NCI-H1048 (cell line): ENCODE measurements at regions not wholly inside any gene's neighbourhood (a gene's known extent, or its start where the extent isn't known, plus 50 kb on each side); places are given as distances from the start of the nearest gene placed in this dataset.
"Not testable (repeated sequence)": the region's sequence is repeated elsewhere in the genome, so short reads cannot be mapped to it uniquely, and the experiment has no call there.

Experiments used
- DNase-seq: peaks from one replicate; lab custom pipeline; 2025; lab: John Stamatoyannopoulos, UW

DNA sequence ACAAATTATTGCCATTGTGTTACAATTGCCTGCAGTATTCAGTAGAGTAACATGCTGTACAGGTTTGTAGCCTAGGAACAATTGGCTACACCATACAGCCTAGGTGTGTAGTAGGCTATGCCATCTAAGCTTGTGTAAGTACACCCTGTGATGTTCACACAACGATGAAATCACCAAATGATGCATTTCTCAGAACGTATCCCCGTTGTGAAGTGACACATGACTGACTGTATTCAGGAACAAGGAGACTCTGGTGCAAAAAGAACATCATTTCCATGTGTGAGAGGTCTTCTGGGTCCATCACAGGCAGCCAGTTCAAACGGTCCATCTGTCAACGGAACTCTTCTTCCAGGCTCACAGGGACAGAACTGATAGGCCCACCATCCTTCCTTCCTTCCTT, 263.7 kb downstream of the ANAPC1 start:
- no peak for DNase-seq

GRCh38 chr2:111622859-111623258, 261.1 kb downstream of the ANAPC1 start:
- no peak for DNase-seq

DNA sequence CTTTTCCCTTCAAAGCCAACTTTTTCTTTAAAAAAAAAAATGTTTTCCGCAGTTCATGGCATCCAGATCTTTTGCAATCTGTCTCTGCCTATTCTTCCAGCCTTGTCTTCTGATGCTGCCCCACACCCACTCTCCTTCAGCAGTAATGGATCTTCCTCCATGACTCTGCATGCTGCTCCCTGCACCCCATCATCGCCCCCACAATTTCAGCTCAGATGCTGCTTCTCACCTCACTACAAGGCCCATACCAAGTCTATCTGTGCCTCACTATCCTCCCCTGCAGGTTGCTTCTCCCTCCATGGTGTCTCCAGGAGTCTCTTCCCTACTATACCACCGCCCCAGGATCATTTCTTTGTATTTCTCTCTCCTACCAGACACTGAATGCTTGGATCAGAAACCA, 260.6 kb downstream of the ANAPC1 start:
- DNase-seq, result no peak

DNA sequence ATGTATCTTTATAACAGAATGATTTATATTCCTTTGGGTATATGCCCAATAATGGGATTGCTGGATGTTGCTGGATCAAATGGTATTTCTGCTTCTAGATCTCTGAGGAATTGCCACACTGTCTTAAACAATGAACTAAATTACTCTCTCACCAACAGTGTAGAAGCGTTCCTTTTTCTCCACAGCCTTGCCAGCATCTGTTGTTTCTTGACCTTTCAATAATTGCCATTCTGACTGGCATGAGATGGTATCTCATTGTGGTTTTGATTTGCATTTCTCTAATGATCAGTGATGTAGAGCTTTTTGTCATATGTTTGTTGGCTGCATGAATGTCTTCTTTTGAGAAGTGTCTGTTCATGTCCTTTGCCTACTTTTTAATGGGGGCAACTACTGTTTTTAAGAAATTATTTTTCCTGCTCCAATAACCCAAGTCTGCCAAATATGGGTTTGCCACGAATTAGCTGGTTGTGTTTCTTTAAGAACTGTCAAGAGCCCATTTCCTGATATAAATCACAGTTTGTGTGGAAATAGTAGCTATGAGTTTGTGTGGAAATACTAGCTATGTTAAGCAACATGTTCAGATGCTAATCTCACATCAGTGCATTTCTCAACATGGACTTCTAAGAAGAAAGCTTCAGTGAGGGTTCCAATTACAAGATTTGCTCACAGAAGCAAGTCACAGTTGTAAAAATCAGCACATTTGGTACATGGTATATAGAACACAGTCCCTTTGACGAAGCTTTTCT, 259.4 kb downstream of the ANAPC1 start:
- DNase-seq, result no peak

DNA sequence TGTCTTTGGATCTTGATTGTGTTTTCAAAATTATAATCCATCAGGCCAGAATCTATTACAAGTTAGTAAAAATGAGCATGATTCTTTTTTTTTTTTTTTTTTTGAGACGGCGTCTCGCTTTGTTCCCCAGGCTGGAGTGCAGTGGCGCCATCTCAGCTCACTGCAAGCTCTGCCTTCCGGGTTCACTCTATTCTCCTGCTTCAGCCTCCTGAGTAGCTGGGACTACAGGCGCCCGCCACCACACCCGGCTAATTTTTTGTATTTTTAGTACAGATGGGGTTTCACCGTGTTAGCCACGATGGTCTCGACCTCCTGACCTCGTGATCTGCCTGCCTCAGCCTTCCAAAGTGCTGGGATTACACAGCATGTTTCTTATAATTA, 258.8 kb downstream of the ANAPC1 start:
- DNase-seq, result not testable (repeated sequence)

DNA sequence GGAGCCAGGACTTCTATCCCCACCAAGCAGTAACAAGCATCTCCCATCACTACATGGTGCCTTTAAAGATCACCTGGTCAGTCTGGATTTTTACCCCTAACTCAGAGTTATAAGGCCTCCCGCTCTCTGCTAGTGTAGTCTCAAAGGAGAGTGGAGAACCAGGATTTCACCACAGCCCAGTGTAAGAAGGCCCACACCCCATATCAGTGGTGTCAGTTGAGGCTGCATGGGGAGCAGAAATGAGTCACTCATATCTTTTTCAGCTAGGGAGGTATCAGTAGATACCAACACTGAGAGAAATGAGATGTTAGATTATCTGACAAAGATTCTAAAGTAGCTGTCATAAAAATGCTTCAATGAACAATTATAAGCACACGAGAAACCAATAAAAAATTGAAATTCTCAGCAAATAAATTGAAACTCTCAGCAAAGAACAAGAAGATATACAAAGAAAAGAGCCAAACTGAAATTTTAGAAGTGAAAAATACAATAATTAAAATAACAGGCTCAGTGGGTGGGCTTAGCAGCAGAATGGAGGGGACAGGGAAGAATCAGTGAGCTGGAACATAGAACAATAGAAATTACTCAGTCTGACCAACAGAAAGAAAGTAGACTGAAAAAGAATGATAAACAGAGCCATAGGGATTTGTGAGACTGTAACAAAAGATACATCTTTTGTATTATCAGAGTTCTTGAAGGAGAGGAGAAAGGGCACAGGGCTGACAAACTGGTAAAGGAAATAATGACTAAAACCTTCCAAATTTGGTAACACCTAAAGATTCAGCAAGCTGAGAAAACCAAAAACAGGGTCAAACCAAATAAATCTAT, 257.7 kb downstream of the ANAPC1 start:
- DNase-seq, result no peak

DNA sequence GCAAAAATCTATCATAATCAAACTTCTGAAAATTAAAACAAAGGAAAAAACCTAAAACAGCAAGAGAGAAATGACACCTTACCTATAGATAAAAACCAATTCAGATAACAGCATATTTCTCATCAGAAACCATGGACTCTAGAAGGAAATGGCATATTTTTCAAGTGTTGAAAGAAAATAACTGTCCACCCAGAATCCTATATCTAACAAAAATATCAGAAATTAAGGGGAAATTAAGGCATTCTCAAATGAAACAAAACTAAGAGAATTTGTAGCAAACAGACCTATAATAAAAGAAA, 257.2 kb downstream of the ANAPC1 start:
- no peak for DNase-seq

- no peak for DNase-seq
Observed at GRCh38 chr2:111627256-111627655, 256.7 kb downstream of the ANAPC1 start.

DNA sequence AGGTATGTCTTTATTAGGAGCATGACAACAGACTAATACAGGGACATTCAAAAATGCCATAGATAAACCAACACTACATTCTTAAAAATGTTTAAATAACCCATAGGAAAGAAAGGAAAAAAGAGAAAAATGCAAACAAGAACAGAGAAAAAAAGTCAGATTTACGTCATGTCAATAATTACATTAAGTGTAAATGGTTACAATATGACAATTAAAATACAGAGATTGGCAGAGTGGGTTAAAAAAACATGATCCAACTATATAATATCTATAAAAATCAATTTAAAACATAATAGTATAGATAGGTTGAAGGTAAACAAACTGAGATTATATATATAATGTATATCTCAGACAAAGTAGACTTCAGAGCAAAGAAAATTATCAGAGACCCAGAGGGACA, 255.8 kb downstream of the ANAPC1 start:
- no peak for DNase-seq

- DNase-seq, result no peak
Observed at GRCh38 chr2:111629983-111630382, 254.0 kb downstream of the ANAPC1 start.

DNA sequence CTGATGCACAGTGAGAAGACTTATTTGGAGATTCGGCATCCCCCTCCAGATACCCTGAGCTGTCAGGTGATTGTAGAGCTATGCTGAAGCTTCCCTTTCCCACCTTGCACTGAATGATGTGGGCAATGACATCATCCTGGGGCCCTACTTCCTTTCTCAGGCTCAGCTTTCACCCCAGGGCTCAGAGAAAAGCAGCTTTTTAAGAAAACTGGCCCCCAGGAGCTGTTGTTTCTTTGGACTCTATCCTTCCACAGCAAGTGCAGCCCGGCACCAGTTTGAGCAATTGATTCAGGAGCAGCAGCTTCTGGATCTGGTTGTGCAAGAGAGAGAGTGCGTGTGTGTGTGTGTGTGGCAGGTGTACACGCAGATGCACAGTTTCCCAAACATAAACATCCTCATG, 251.3 kb downstream of the ANAPC1 start:
- no peak for DNase-seq

DNA sequence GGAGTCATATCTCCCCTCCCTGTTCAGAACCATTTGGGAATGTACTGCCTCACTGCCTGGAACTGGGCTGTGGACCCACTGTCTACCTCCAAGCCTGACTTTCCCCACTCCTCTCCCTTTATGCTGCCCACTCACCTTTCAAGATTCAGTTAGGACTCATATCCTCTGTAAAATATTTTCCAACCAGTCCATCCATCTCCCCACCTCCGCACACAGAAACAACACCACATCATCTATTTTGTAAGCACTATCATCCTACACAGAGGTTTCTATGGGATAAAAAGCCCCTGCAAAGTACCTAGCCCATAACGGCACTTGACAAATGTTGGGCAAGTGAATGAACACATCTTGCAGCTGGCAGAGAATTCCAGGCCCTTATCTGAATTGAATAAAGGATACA, 250.8 kb downstream of the ANAPC1 start:
- DNase-seq, result no peak

DNA sequence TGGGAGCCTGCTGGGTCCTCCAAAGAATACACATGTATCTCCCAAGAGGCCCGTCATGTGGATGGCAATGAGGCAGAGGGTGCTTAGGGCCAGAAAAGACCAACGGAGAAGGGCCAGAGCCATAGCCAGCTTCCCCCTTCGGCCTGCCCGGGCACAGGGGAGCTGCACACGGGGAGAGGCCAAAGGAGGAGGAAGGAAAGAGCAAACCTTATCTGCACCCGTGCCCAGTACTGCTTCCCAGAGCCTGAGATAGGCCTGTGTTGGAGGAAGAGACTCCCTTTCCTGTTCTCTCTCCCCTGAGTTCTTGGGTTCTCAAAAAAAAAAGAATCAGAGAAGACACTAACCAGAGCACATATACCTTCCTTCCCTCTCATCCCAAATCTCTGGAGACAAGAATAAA, 250.3 kb downstream of the ANAPC1 start:
- no peak for DNase-seq

DNA sequence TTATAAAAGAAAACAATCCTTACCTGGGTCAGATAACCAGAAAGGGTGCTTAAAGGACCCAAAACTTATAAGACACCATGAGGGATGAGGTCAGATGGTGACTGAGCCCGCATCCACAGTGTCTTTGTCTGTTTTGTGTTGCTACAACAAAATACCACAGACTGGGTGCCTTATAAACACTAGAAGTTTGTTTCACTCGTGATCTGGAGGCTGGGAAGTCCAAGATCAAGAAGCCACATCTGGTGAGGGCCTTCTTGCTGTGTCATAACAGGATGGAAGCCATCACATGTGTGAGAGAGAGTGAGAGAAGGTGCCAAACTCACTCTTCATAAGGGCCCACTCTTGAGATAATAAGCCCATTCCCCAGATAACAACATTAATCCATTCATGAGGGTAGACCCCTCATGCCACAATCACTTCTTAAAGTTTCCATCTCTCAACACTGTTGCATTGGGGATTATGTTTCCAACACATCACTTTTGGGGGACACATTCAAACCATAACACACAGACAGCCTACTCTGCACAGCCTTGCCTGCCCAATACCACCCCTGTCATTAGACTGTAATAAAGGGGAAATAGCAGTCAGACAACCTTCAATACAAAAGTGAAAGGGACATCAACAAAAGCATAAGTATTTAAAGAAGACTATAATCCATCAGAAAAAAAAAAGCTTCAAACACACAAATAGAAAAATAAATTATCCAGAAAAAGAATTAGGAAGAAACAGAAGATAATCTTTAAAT, 249.8 kb downstream of the ANAPC1 start:
- DNase-seq, result no peak

DNA sequence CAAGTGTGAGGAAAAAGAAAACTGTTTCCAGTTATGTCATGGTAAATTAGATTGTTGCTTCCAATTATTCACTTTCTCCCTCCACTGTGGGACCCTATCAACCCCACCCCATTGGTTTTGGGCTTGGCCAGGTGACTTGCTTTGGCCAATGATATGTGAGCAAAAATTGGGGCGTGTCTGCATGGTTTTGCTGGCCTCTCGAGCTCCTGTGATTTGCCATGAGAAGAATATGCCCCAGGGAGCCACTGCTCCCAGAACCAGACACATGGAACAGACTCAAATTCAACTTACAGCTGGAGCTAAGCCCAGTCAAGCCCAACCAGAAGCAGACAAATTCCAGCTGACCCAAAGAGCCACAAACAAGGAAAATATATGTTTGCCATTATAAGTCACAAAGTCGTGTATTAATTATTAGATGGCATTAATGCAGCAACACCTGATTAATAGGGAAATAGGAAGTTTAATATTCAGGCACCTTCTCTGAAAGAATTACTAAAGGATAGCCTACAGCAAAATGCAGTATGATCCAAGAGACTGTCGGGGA, 248.9 kb downstream of the ANAPC1 start:
- no peak for DNase-seq

GRCh38 chr2:111636905-111637304, 247.1 kb downstream of the ANAPC1 start:
- no peak for DNase-seq

GRCh38 chr2:111638274-111638877, 245.6 kb downstream of the ANAPC1 start:
- DNase-seq, result no peak

DNA sequence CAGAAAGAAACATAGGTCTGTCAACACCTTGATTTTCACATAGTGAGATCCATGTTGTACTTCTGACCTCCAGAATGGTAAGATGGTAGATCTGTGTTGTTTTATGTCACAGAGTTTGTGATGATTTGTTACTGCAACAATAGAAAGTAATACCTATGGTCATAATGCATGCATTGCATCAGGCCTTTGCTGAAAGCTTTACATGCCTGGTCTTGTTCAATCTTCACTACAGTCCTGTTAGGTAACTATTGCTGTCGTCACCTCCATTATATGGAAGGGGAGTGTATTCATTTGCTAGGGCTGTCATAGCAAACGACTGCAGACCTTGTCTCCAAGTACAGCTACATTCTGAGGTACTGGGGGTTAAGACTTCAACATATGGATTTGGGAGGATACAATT, 243.5 kb downstream of the ANAPC1 start:
- no peak for DNase-seq

GRCh38 chr2:111642586-111643327, 241.2 kb downstream of the ANAPC1 start:
- no peak for DNase-seq

- no peak for DNase-seq
Observed at GRCh38 chr2:111643759-111644158, 240.2 kb downstream of the ANAPC1 start.

GRCh38 chr2:111647359-111647758, 236.6 kb downstream of the ANAPC1 start:
- DNase-seq, result no peak

- DNase-seq, result no peak
Observed at GRCh38 chr2:111652038-111652437, 232.0 kb downstream of the ANAPC1 start.
